ENCODE measurements at regions not wholly inside any gene's neighbourhood (a gene's known extent, or its start where the extent isn't known, plus 50 kb on each side); places are given as distances from the start of the nearest gene placed in this dataset.

DNA sequence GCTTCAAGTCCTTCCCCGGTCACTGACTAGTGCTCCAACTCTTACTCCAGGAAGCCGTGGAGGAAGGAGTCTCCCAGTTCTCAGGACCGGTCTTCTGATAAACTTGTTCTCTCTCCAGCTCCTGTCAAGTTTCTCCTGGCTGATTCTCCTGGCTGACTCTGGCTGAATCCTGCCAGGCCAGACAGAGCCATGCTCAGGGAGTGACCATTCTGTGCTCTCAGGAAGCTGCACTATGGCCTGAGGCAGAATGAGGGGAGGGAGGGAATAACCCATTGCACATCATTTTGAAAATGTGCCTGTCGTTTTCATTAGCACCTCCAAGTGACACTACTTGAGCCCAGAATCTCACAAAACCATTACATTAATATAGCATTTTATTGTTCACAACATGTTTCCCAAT, 80.8 kb downstream of the IFNG start:
- Histone ChIP-seq H3K14ac (ENCODE audit: insufficient read depth, low read length) (no peak overlapping the region), H3K4me1 (ENCODE audit: insufficient read depth, low read length) (peaks cover 4% of the 10 kb centered on the region; the same call in 1 of the 2 replicates), H4K20me1 (ENCODE audit: control insufficient read depth, insufficient read depth, insufficient read length) (no peaks in the 10 kb centered on the region), H3K56ac (ENCODE audit: insufficient read length, low read depth, low read length) (no peak overlapping the region), H3K79me1 (ENCODE audit: insufficient read depth, low read depth, low read length, poor library complexity, severe bottlenecking) (no peaks in the 10 kb centered on the region), H3K27ac (ENCODE audit: insufficient read length, low read depth, low read length) (no peak overlapping the region), H3K23ac (ENCODE audit: insufficient read length, low read depth, low read length) (no peak overlapping the region), H4K91ac (ENCODE audit: insufficient read length, low read depth, low read length) (no peak overlapping the region), H2AK5ac (ENCODE audit: insufficient read length, low read length) (no peak overlapping the region), H3K27me3 (ENCODE audit: insufficient read depth, low read length) (no peaks in the 10 kb centered on the region; the same call in 1 of the 2 replicates), H3K9ac (ENCODE audit: extremely low read depth, insufficient read length, low read length) (no peak overlapping the region), H3T11ph (ENCODE audit: low read length) (no peak overlapping the region), H2BK5ac (ENCODE audit: insufficient read length, low read length) (no peak overlapping the region), H3K4me2 (ENCODE audit: insufficient read depth, insufficient read length, low read length) (no peak overlapping the region), H3K4ac (ENCODE audit: low read depth, low read length) (no peak overlapping the region), H2BK12ac (ENCODE audit: insufficient read length, low read depth, low read length) (no peak overlapping the region), H2BK20ac (ENCODE audit: low read depth, low read length, poor library complexity, severe bottlenecking) (no peak overlapping the region), H2AFZ (ENCODE audit: low read length) (no peak overlapping the region), H3K9me3 (ENCODE audit: control insufficient read depth, low read depth, low read length) (no peaks in the 10 kb centered on the region), H2BK120ac (ENCODE audit: low read depth, low read length, poor library complexity, severe bottlenecking) (no peak overlapping the region), H4K5ac (ENCODE audit: insufficient read length, low read depth, low read length) (no peak overlapping the region), H2BK15ac (ENCODE audit: low read depth, low read length) (no peak overlapping the region), H3K79me2 (ENCODE audit: insufficient read depth, low read length) (no peaks in the 10 kb centered on the region), H3K23me2 (ENCODE audit: insufficient read length, low read depth, low read length, poor library complexity, severe bottlenecking) (no peaks in the 10 kb centered on the region), H3K18ac (ENCODE audit: insufficient read length, low read depth, low read length) (no peak overlapping the region), H4K8ac (replicated peaks; ENCODE audit: insufficient read length, low read depth, low read length) (no peak overlapping the region)
- no peak overlapping the region for H3K27ac Mint-ChIP-seq
- no peak for DNase-seq
- no peaks in the 10 kb centered on the region for H3K27me3 Mint-ChIP-seq (ENCODE audit: low read depth)
- peaks cover 5 to 17% (median 14%) of the 10 kb centered on the region in 3 experiments for H3K36me3 Mint-ChIP-seq (ENCODE audit: insufficient read depth in 1 of 3, low read depth in 3 of 3)
- H3K9me3 Mint-ChIP-seq: peaks cover 14 to 17% of the 10 kb centered on the region in 2 experiments
- peaks cover 29 to 30% of the 10 kb centered on the region in 2 experiments for H3K4me1 Mint-ChIP-seq
- no CpG with 5 or more reads among the region's 4 CpGs for WGBS (ENCODE audit: extremely low coverage, insufficient read length, low lambda C conversion rate)
- TF ChIP-seq, protein P1, sequence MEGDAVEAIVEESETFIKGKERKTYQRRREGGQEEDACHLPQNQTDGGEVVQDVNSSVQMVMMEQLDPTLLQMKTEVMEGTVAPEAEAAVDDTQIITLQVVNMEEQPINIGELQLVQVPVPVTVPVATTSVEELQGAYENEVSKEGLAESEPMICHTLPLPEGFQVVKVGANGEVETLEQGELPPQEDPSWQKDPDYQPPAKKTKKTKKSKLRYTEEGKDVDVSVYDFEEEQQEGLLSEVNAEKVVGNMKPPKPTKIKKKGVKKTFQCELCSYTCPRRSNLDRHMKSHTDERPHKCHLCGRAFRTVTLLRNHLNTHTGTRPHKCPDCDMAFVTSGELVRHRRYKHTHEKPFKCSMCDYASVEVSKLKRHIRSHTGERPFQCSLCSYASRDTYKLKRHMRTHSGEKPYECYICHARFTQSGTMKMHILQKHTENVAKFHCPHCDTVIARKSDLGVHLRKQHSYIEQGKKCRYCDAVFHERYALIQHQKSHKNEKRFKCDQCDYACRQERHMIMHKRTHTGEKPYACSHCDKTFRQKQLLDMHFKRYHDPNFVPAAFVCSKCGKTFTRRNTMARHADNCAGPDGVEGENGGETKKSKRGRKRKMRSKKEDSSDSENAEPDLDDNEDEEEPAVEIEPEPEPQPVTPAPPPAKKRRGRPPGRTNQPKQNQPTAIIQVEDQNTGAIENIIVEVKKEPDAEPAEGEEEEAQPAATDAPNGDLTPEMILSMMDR (conservative IDR thresholded peaks at IDR 0.05): no peak
- H3K4me3 Mint-ChIP-seq: no peak overlapping the region
